Smooth muscle cell (in vitro differentiated cells): ENCODE measurements at regions not wholly inside any gene's neighbourhood (a gene's known extent, or its start where the extent isn't known, plus 50 kb on each side); places are given as distances from the start of the nearest gene placed in this dataset.

Experiments used
- DNase-seq: peaks from one replicate; lab custom pipeline; 2025; ENCODE audit not compliant: unreplicated experiment; lab: John Stamatoyannopoulos, UW
- H2AFZ ChIP-seq: fragments of 200-600 bp; sonication (generic); 2 replicates; pipeline ENCODE4 v1.6.0; 2016; ENCODE audit warnings: antibody characterized with exemption, low read depth, mild to moderate bottlenecking
- H3F3A ChIP-seq: fragments of 200-600 bp; sonication (generic); 2 replicates; pipeline ENCODE4 v1.6.0; 2017; ENCODE audit warnings: antibody characterized with exemption, low read depth
- H3K27ac ChIP-seq: fragments of 200-600 bp; sonication (generic); 2 replicates; pipeline ENCODE4 v1.5.1; 2016; ENCODE audit warnings: low read depth, mild to moderate bottlenecking
- H3K27me3 ChIP-seq: fragments of 200-600 bp; sonication (generic); 2 replicates; pipeline ENCODE4 v1.6.1; 2016; ENCODE audit warnings: low read depth, mild to moderate bottlenecking
- H3K36me3 ChIP-seq: fragments of 200-600 bp; sonication (generic); 2 replicates; pipeline ENCODE4 v1.5.1; 2016; ENCODE audit warnings: low read depth
- H3K4me1 ChIP-seq: fragments of 200-600 bp; sonication (generic); 2 replicates; pipeline ENCODE4 v1.5.1; 2016; ENCODE audit warnings: low read depth
- H3K4me2 ChIP-seq: fragments of 200-600 bp; sonication (generic); 2 replicates; pipeline ENCODE4 v1.6.0; 2016; ENCODE audit warnings: mild to moderate bottlenecking
- H3K4me3 ChIP-seq: fragments of 200-600 bp; sonication (generic); 2 replicates; pipeline ENCODE4 v1.5.1; 2016; ENCODE audit warnings: mild to moderate bottlenecking
- H3K79me2 ChIP-seq: fragments of 200-600 bp; sonication (generic); 2 replicates; pipeline ENCODE4 v1.6.0; 2016; ENCODE audit warnings: low read depth, mild to moderate bottlenecking
- H3K9ac ChIP-seq: fragments of 200-600 bp; sonication (generic); 2 replicates; pipeline ENCODE4 v1.6.0; 2016; ENCODE audit warnings: low read depth
- H3K9me3 ChIP-seq: fragments of 200-600 bp; sonication (generic); replicated peaks from 2 replicates; pipeline ENCODE4 v1.5.1; 2016; ENCODE audit warnings: low read depth
- H4K20me1 ChIP-seq: fragments of 200-600 bp; sonication (generic); 2 replicates; pipeline ENCODE4 v1.6.0; 2016; ENCODE audit warnings: low read depth
- CTCF ChIP-seq: fragments of 200-600 bp; sonication (generic); IDR thresholded peaks from 2 replicates; pipeline ENCODE4 v1.5.1; 2017; ENCODE audit warnings: borderline replicate concordance, mild to moderate bottlenecking, antibody characterized with exemption; ENCODE audit not compliant: insufficient read depth, poor library complexity, severe bottlenecking
- WGBS: methylation state at CpG from one replicate; pipeline ENCODE4 v1.1.7; 2016; ENCODE audit warnings: low lambda C conversion rate; 5-methylcytosine and 5-hydroxymethylcytosine counted together

GRCh38 chr6:91043751-91044150 lies 456.9 kb upstream of the MAP3K7 start:
- Histone ChIP-seq H3K4me1 (no peaks in the 10 kb centered on the region), H3K27me3 (no peaks in the 10 kb centered on the region), H3K4me2 (no peak overlapping the region), H3K79me2 (no peaks in the 10 kb centered on the region), H3K36me3 (no peaks in the 10 kb centered on the region), H3K9me3 (no peaks in the 10 kb centered on the region), H3K4me3 (no peak overlapping the region), H3K9ac (no peak overlapping the region), H2AFZ (no peak overlapping the region), H3F3A (no peaks in the 10 kb centered on the region), H3K27ac (no peak overlapping the region), H4K20me1 (no peaks in the 10 kb centered on the region)
- WGBS, result 87% methylated on average over 2 of the region's 2 CpGs
- no peak for TF ChIP-seq CTCF
- no peak for DNase-seq

- no peaks in the 10 kb centered on the region for H3K4me1 ChIP-seq
- no peak overlapping the region for H3K4me2 ChIP-seq
- H3K4me3 ChIP-seq, result no peak overlapping the region
- H4K20me1 ChIP-seq, result no peaks in the 10 kb centered on the region
- H3K79me2 ChIP-seq, result no peaks in the 10 kb centered on the region
- no peak for TF ChIP-seq CTCF
- H3K27me3 ChIP-seq, result no peaks in the 10 kb centered on the region
- no peak for DNase-seq
- H3K9me3 ChIP-seq, result no peaks in the 10 kb centered on the region
- H3K9ac ChIP-seq, result no peak overlapping the region
- no peaks in the 10 kb centered on the region for H3K36me3 ChIP-seq
- no peak overlapping the region for H2AFZ ChIP-seq
- WGBS, result 92% methylated on average over 2 of the region's 2 CpGs
- no peak overlapping the region for H3K27ac ChIP-seq
- no peaks in the 10 kb centered on the region for H3F3A ChIP-seq
Measured at GRCh38 chr6:91042656-91043055, 455.8 kb upstream of the MAP3K7 start.

GRCh38 chr6:91033964-91034363 lies 447.1 kb upstream of the MAP3K7 start:
- no peak overlapping the region for H3K4me3 ChIP-seq
- no peak overlapping the region for H3K27ac ChIP-seq
- H3K36me3 ChIP-seq, result no peaks in the 10 kb centered on the region
- no peak overlapping the region for H3K4me2 ChIP-seq
- H3K79me2 ChIP-seq, result no peaks in the 10 kb centered on the region
- no peaks in the 10 kb centered on the region for H3F3A ChIP-seq
- DNase-seq, result no peak
- H4K20me1 ChIP-seq, result no peaks in the 10 kb centered on the region
- no peak for TF ChIP-seq CTCF
- 84% methylated on average over 2 of the region's 2 CpGs for whole genome bisulfite sequencing
- no peak overlapping the region for H2AFZ ChIP-seq
- no peaks in the 10 kb centered on the region for H3K27me3 ChIP-seq
- no peaks in the 10 kb centered on the region for H3K9me3 ChIP-seq
- no peak overlapping the region for H3K9ac ChIP-seq
- H3K4me1 ChIP-seq, result no peaks in the 10 kb centered on the region

GRCh38 chr6:91031581-91031980 lies 444.7 kb upstream of the MAP3K7 start:
- H3K79me2 ChIP-seq, result no peaks in the 10 kb centered on the region

More at GRCh38 chr6:91031581-91031980, 444.7 kb upstream of the MAP3K7 start:
- no peaks in the 10 kb centered on the region for H3K36me3 ChIP-seq
- no peak overlapping the region for H2AFZ ChIP-seq
- H3K4me1 ChIP-seq, result no peaks in the 10 kb centered on the region
- no peak for DNase-seq
- H3K9me3 ChIP-seq, result no peaks in the 10 kb centered on the region
- TF ChIP-seq CTCF, result no peak
- no peak overlapping the region for H3K4me2 ChIP-seq
- no peak overlapping the region for H3K27ac ChIP-seq
- H4K20me1 ChIP-seq, result no peaks in the 10 kb centered on the region
- H3K4me3 ChIP-seq, result no peak overlapping the region
- H3K9ac ChIP-seq, result no peak overlapping the region
- no peaks in the 10 kb centered on the region for H3F3A ChIP-seq
- H3K27me3 ChIP-seq, result no peaks in the 10 kb centered on the region
- 64% methylated on average over 4 of the region's 4 CpGs for WGBS
